Rectal smooth muscle tissue (tissue), 1 donor: ENCODE measurements at regions not wholly inside any gene's neighbourhood (a gene's known extent, or its start where the extent isn't known, plus 50 kb on each side); places are given as distances from the start of the nearest gene placed in this dataset.

ENCODE experiments used
- H3K27ac ChIP-seq: one replicate; pipeline ENCODE4 v1.7.0; 2013; ENCODE audit warnings: low read depth, low read length, inconsistent platforms
- H3K27me3 ChIP-seq: one replicate; pipeline ENCODE4 v1.7.0; 2013; ENCODE audit warnings: low read length; ENCODE audit not compliant: control insufficient read depth, insufficient read depth
- H3K36me3 ChIP-seq: one replicate; pipeline ENCODE4 v1.7.0; 2013; ENCODE audit warnings: low read length; ENCODE audit not compliant: control insufficient read depth, insufficient read depth
- H3K4me1 ChIP-seq: one replicate; pipeline ENCODE4 v1.7.0; 2013; ENCODE audit warnings: low read length; ENCODE audit not compliant: control insufficient read depth, insufficient read depth
- H3K4me3 ChIP-seq: one replicate; pipeline ENCODE4 v1.7.0; 2013; ENCODE audit warnings: low read length
- H3K9ac ChIP-seq: one replicate; pipeline ENCODE4 v1.7.0; 2013; ENCODE audit warnings: low read length

GRCh38 chr18:40812981-40813515, 1142.0 kb upstream of the PIK3C3 start:
- H3K9ac ChIP-seq, result no peak overlapping the region
- H3K4me3 ChIP-seq, result no peak overlapping the region
- no peaks in the 10 kb centered on the region for H3K36me3 ChIP-seq
- no peaks in the 10 kb centered on the region for H3K27me3 ChIP-seq
- no peaks in the 10 kb centered on the region for H3K4me1 ChIP-seq
- no peak overlapping the region for H3K27ac ChIP-seq

GRCh38 chr18:40810372-40810771, 1144.7 kb upstream of the PIK3C3 start:
- Histone ChIP-seq H3K27me3 (no peaks in the 10 kb centered on the region), H3K36me3 (no peaks in the 10 kb centered on the region), H3K4me3 (no peak overlapping the region), H3K9ac (no peak overlapping the region), H3K4me1 (no peaks in the 10 kb centered on the region), H3K27ac (no peak overlapping the region)

GRCh38 chr18:40789286-40789685, 1165.7 kb upstream of the PIK3C3 start:
- Histone ChIP-seq H3K4me1 (no peaks in the 10 kb centered on the region), H3K4me3 (no peak overlapping the region), H3K36me3 (no peaks in the 10 kb centered on the region), H3K27ac (no peak overlapping the region), H3K9ac (no peak overlapping the region), H3K27me3 (no peaks in the 10 kb centered on the region)

- H3K27me3 ChIP-seq, result no peaks in the 10 kb centered on the region
- H3K4me1 ChIP-seq, result no peaks in the 10 kb centered on the region
- no peak overlapping the region for H3K4me3 ChIP-seq
- H3K36me3 ChIP-seq, result no peaks in the 10 kb centered on the region
- H3K9ac ChIP-seq, result no peak overlapping the region
- no peak overlapping the region for H3K27ac ChIP-seq
Measured at GRCh38 chr18:40782453-40783130, 1172.4 kb upstream of the PIK3C3 start.

- H3K4me3 ChIP-seq, result no peak overlapping the region
- H3K27ac ChIP-seq, result no peak overlapping the region
- H3K27me3 ChIP-seq, result no peaks in the 10 kb centered on the region
Measured at GRCh38 chr18:40769786-40770185, 1185.2 kb upstream of the PIK3C3 start.

GRCh38 chr18:40760251-40760650, 1194.8 kb upstream of the PIK3C3 start:
- H3K27me3 ChIP-seq, result no peaks in the 10 kb centered on the region
- no peaks in the 10 kb centered on the region for H3K4me1 ChIP-seq
- no peak overlapping the region for H3K27ac ChIP-seq
- H3K9ac ChIP-seq, result no peak overlapping the region
- no peaks in the 10 kb centered on the region for H3K36me3 ChIP-seq
- H3K4me3 ChIP-seq, result no peak overlapping the region

More at GRCh38 chr18:40769786-40770185, 1185.2 kb upstream of the PIK3C3 start:
- no peak overlapping the region for H3K9ac ChIP-seq
- H3K36me3 ChIP-seq, result no peaks in the 10 kb centered on the region
- no peaks in the 10 kb centered on the region for H3K4me1 ChIP-seq

- Histone ChIP-seq H3K4me3 (no peak overlapping the region), H3K4me1 (no peaks in the 10 kb centered on the region), H3K9ac (no peak overlapping the region), H3K27ac (no peak overlapping the region), H3K27me3 (no peaks in the 10 kb centered on the region), H3K36me3 (no peaks in the 10 kb centered on the region)
Measured at GRCh38 chr18:40754477-40754876, 1200.6 kb upstream of the PIK3C3 start.

GRCh38 chr18:40752316-40752715, 1202.7 kb upstream of the PIK3C3 start:
- H3K4me3 ChIP-seq, result no peak overlapping the region

GRCh38 chr18:40751186-40751585, 1203.8 kb upstream of the PIK3C3 start:
- Histone ChIP-seq H3K27ac (no peak overlapping the region), H3K4me3 (no peak overlapping the region), H3K27me3 (no peaks in the 10 kb centered on the region), H3K36me3 (no peaks in the 10 kb centered on the region), H3K4me1 (no peaks in the 10 kb centered on the region), H3K9ac (no peak overlapping the region)

More at GRCh38 chr18:40752316-40752715, 1202.7 kb upstream of the PIK3C3 start:
- Histone ChIP-seq H3K4me1 (no peaks in the 10 kb centered on the region), H3K27me3 (no peaks in the 10 kb centered on the region), H3K36me3 (no peaks in the 10 kb centered on the region), H3K27ac (no peak overlapping the region), H3K9ac (no peak overlapping the region)

- no peaks in the 10 kb centered on the region for H3K4me1 ChIP-seq
- H3K4me3 ChIP-seq, result no peak overlapping the region
- no peaks in the 10 kb centered on the region for H3K36me3 ChIP-seq
- H3K9ac ChIP-seq, result no peak overlapping the region
- no peaks in the 10 kb centered on the region for H3K27me3 ChIP-seq
- no peak overlapping the region for H3K27ac ChIP-seq
Measured at GRCh38 chr18:40739029-40739428, 1216.0 kb upstream of the PIK3C3 start.

GRCh38 chr18:40738321-40738880, 1216.6 kb upstream of the PIK3C3 start:
- Histone ChIP-seq H3K4me1 (no peaks in the 10 kb centered on the region), H3K4me3 (no peak overlapping the region), H3K27ac (no peak overlapping the region), H3K27me3 (no peaks in the 10 kb centered on the region), H3K36me3 (no peaks in the 10 kb centered on the region), H3K9ac (no peak overlapping the region)

- H3K4me3 ChIP-seq, result no peak overlapping the region
- no peaks in the 10 kb centered on the region for H3K36me3 ChIP-seq
- no peaks in the 10 kb centered on the region for H3K4me1 ChIP-seq
- no peaks in the 10 kb centered on the region for H3K27me3 ChIP-seq
- H3K27ac ChIP-seq, result no peak overlapping the region
- no peak overlapping the region for H3K9ac ChIP-seq
Measured at GRCh38 chr18:40708726-40709125, 1246.3 kb upstream of the PIK3C3 start.

GRCh38 chr18:40707797-40708196, 1247.2 kb upstream of the PIK3C3 start:
- Histone ChIP-seq H3K27me3 (no peaks in the 10 kb centered on the region), H3K36me3 (no peaks in the 10 kb centered on the region), H3K4me3 (no peak overlapping the region), H3K4me1 (no peaks in the 10 kb centered on the region), H3K27ac (no peak overlapping the region), H3K9ac (no peak overlapping the region)
